ENCODE measurements at regions not wholly inside any gene's neighbourhood (a gene's known extent, or its start where the extent isn't known, plus 50 kb on each side); places are given as distances from the start of the nearest gene placed in this dataset.

DNA sequence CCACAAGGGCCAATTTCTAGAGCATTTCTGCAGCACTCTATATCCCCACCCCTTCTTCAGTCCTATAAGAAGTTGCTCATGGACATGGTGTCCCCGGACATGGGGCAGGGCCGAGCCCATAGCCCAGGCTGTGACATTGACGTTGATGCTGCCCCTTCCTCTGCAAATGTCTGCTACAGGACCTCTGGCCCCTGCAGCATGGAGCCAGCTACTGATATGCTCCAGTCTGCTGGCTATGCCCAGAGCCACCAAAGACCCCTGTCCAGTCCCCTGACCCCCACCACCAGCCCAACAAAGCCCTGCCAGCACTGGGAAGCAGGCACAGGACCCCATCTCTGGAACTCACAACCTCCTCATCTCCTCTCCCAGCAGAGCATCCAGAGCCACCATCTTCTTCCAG is 120.1 kb upstream of the SMAD3 start:
- Histone ChIP-seq H3K4ac (replicated peaks; ENCODE audit: insufficient read length, low read depth, low read length) (no peak overlapping the region), H3K9me3 (ENCODE audit: insufficient read depth in 2 of 2, low read depth in 1 of 2, low read length in 1 of 2) (no peaks in the 10 kb centered on the region), H3K36me3 (ENCODE audit: control insufficient read depth in 2 of 4, insufficient read depth in 4 of 4, low read length in 3 of 4) (no peaks in the 10 kb centered on the region), H2BK120ac (replicated peaks; ENCODE audit: low read depth, low read length) (no peak overlapping the region), H2BK20ac (ENCODE audit: low read length) (no peak overlapping the region), H3K27ac (ENCODE audit: low read depth, low read length) (no peak overlapping the region), H4K91ac (replicated peaks; ENCODE audit: insufficient read length, low read length) (no peak overlapping the region), H3K79me2 (ENCODE audit: control insufficient read depth in 1 of 2, insufficient read depth in 2 of 2, low read length in 2 of 2) (no peaks in the 10 kb centered on the region), H4K20me1 (replicated peaks in 1 of 2; ENCODE audit: control insufficient read depth in 1 of 2, insufficient read depth in 2 of 2, low read length in 2 of 2) (no peaks in the 10 kb centered on the region), H3K79me1 (ENCODE audit: low read depth, low read length) (no peaks in the 10 kb centered on the region), H2BK12ac (ENCODE audit: low read depth, low read length) (no peak overlapping the region), H3K23ac (ENCODE audit: insufficient read length) (no peak overlapping the region), H3K9ac (replicated peaks in 1 of 4; ENCODE audit: extremely low read depth in 1 of 4, low read depth in 3 of 4, low read length in 3 of 4) (no peak overlapping the region), H3K4me1 (replicated peaks in 1 of 4; ENCODE audit: control insufficient read depth in 3 of 4, insufficient read depth in 4 of 4, low read length in 3 of 4) (peaks cover 0 to 3% (median 0%) of the 10 kb centered on the region in 4 experiments; a peak in 3 of 7 replicates), H3K14ac (ENCODE audit: insufficient read length) (no peak overlapping the region), H4K8ac (ENCODE audit: extremely low read depth, insufficient read depth, low read length) (no peak overlapping the region), H2AK5ac (ENCODE audit: low read depth, low read length) (no peak overlapping the region), H3K18ac (ENCODE audit: extremely low read depth, low read length) (no peak overlapping the region), H4K5ac (ENCODE audit: insufficient read length, low read depth, low read length) (no peak overlapping the region), H3K56ac (replicated peaks; ENCODE audit: insufficient read length, low read depth, low read length) (no peak overlapping the region), H3K4me2 (ENCODE audit: insufficient read depth in 1 of 2, low read depth in 2 of 2, low read length in 2 of 2) (no peak overlapping the region), H3K27me3 (replicated peaks in 1 of 4; ENCODE audit: control insufficient read depth in 3 of 4, extremely low read depth in 1 of 4, insufficient read depth in 3 of 4, low read length in 3 of 4) (no peaks in the 10 kb centered on the region), H2BK5ac (ENCODE audit: low read depth, low read length) (no peak overlapping the region), H2AFZ (ENCODE audit: low read length) (no peak overlapping the region), H3K4me3 (ENCODE audit: extremely low read depth in 1 of 4, insufficient read depth in 2 of 4, low read depth in 3 of 4, low read length in 4 of 4) (no peak overlapping the region), H2BK15ac (ENCODE audit: low read length) (no peak overlapping the region), H3K23me2 (ENCODE audit: low read depth, low read length) (no peaks in the 10 kb centered on the region)
- DNase-seq (ENCODE audit: low read depth in 1 of 2, low spot score in 2 of 2) (no peak), FAIRE-seq (no peak)
- CTCF ChIA-PET (ENCODE audit: partially characterized antibody): interaction anchor here (0.6 to 9.5 kb wide), 21 partner anchors 8 to 512 kb away, joined by 3 to 125 read pairs (median 6); no protein-coding TSS in a partner anchor
- POLR2A ChIA-PET (ENCODE audit: partially characterized antibody): interaction anchor here (1.3 kb wide), 1 partner anchor 119 kb away, joined by 3 read pairs; no protein-coding TSS in a partner anchor
- whole genome bisulfite sequencing, 2 experiments (ENCODE audit: extremely low coverage in 1 of 2, insufficient coverage in 1 of 2, insufficient read length in 1 of 2, insufficient replicate concordance in 2 of 2, low coverage in 1 of 2, low lambda C conversion rate in 2 of 2, missing lambda C conversion rate in 1 of 2): 86% methylated on average over 3 of the region's 3 CpGs; no CpG with 5 or more reads in 1 of the 2 experiments
- no peak for TF ChIP-seq NRF1 (IDR thresholded peaks at IDR 0.05; ENCODE audit: low read depth, low read length)
- TF ChIP-seq, protein P1, sequence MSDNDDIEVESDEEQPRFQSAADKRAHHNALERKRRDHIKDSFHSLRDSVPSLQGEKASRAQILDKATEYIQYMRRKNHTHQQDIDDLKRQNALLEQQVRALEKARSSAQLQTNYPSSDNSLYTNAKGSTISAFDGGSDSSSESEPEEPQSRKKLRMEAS (IDR thresholded peaks at IDR 0.05): no peak
- TF ChIP-seq RNF2 (IDR thresholded peaks at IDR 0.05; ENCODE audit: borderline replicate concordance, low read depth, low read length, missing control alignments, poor library complexity, severe bottlenecking): no peak
